Spinal cord (tissue), 9 donors: ENCODE measurements at regions not wholly inside any gene's neighbourhood (a gene's known extent, or its start where the extent isn't known, plus 50 kb on each side); places are given as distances from the start of the nearest gene placed in this dataset.
"Not testable (repeated sequence)": the region's sequence is repeated elsewhere in the genome, so short reads cannot be mapped to it uniquely, and the experiment has no call there.

Experiments used
- DNase-seq, 6 donors: peaks; one replicate each; pipeline versions ENCODE4 v3.0.0 to v3.0.0-alpha.2; 2013 to 2015; ENCODE audit warnings: low spot score in 6 of 6, low read depth in 4 of 6
- H3K27ac ChIP-seq: one replicate; pipeline ENCODE4 v1.5.1; 2013; ENCODE audit warnings: low read depth, low read length, control low read depth
- H3K27me3 ChIP-seq: one replicate; pipeline ENCODE4 v1.6.1; 2013; ENCODE audit warnings: low read length; ENCODE audit not compliant: control insufficient read depth, insufficient read depth
- H3K36me3 ChIP-seq: one replicate; pipeline ENCODE4 v1.6.1; 2013; ENCODE audit warnings: low read length; ENCODE audit not compliant: control insufficient read depth, insufficient read depth
- H3K4me1 ChIP-seq: one replicate; pipeline ENCODE4 v1.6.1; 2013; ENCODE audit warnings: low read length; ENCODE audit not compliant: control insufficient read depth, insufficient read depth
- H3K4me3 ChIP-seq: one replicate; pipeline ENCODE4 v1.5.1; 2013; ENCODE audit warnings: low read depth, low read length, control low read depth
- H3K9me3 ChIP-seq: one replicate; pipeline ENCODE4 v1.6.1; 2013; ENCODE audit warnings: low read length; ENCODE audit not compliant: control insufficient read depth, insufficient read depth
- WGBS: methylation state at CpG from one replicate; pipeline ENCODE4 v1.1.5; 2013; ENCODE audit warnings: missing lambda C conversion rate; ENCODE audit not compliant: insufficient coverage; 5-methylcytosine and 5-hydroxymethylcytosine counted together
- donor health status: healthy.

DNA sequence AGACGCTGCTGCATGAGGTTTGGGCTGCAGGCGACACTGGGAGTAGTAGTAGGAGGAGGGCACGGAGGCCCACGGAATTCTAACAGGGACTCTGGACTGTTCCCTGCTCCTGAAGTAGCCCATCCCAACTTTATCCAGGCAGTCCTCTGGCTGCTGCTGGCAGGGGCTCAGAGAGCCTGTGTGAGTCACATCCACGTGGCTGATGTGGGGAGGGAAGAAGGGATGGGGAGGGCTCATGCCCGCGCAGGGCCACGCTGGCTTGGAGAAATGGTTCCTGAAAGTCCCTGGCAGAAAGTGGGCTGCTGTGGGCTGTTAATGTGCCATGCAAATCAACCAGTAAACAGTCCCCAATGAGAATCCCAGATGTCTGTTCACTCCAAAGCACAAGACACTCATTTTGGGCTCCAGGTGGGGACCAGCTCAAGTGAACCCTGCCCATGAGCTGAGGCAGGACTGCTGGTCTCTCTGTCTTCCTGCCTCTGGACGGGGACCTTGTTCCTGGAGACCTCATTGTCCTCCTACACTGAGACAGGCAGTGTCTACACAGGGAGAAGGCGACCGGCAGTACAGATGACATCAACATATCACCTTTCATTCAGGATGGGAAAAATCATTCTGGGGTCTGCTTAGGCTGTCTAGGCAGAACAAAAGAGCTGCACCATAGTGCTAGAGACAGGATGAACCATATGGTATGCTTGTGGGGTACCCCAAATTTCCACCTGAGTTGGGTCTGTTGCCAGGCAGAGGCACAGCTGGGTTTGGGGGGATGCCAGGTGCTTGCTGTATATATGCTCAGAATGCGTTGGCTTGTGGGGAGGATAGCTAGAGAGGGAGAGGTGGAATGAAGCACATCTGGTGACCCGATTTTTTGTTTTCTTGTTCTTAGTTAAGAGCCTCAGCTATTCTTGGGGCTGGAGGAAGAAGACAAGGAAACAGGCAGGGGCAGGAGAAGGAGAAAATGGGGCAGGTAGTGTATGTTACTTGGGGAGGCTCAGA, 57.9 kb upstream of the FMOD start:
- 78% methylated on average over 11 of the region's 13 CpGs for WGBS
- DNase-seq, result peak in 1 of 6 donors; percentile 71
- Histone ChIP-seq H3K4me1 (peaks cover 6% of the 10 kb centered on the region), H3K27ac (peak overlapping the region; percentile 22), H3K36me3 (no peaks in the 10 kb centered on the region), H3K27me3 (no peaks in the 10 kb centered on the region), H3K9me3 (no peaks in the 10 kb centered on the region), H3K4me3 (no peak overlapping the region)

DNA sequence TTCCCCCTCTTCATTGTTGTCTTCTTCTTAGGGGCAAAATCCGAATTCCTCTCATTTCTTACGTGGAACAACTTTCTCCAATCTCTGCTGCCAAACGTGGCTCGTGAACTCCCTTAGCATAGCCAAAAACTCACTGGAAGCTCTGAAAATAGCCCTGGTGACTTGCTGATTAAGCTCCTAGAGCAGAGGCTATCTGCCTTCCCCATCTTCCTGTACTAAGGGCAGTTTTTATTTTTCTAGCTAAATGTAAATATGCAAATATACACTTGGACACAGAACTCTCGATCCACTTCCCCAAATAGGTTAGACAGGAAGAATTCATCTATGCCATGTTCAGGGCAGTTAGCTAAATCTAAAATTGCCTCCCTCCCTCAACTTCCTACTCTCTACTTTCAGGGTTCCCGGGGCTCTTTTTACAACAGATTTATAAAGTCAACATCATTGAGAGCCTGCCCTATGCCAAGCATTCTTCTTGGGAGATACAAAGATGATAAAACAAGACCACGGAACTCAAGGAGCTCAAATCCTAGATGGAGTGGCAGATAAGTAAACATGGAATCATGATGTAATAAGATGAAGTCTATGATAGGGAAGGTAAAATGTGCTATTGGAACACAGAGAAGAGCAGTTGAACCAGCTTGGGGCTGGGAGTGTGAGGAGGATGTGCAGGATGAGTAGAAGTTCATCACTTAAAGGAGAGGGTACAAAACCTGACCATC, 59.4 kb upstream of the FMOD start:
- Histone ChIP-seq H3K4me1 (peaks cover 6% of the 10 kb centered on the region), H3K4me3 (no peak overlapping the region), H3K36me3 (no peaks in the 10 kb centered on the region), H3K27ac (no peak overlapping the region), H3K27me3 (no peaks in the 10 kb centered on the region), H3K9me3 (no peaks in the 10 kb centered on the region)
- 82% methylated on average over 6 of the region's 7 CpGs for WGBS
- no peak for DNase-seq

DNA sequence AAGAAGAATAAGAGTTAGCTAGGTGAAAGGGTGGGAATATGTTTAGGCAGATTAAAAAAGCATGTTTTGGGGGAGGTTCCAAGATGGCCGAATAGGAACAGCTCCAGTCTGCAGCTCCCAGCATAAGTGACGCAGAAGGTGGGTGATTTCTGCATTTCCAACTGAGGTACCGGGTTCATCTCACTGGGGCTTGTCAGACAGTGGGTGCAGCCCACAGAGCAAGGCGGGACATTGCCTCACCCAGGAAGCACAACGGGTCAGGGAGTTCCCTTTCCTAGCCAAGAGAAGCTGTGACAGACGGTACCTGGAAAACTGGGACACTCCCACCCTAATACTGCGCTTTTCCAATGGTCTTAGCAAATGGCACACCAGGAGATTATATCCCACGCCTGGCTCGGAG, 60.5 kb upstream of the FMOD start:
- H3K4me1 ChIP-seq, H3K27ac ChIP-seq, H3K9me3 ChIP-seq, DNase-seq, H3K36me3 ChIP-seq, H3K4me3 ChIP-seq, H3K27me3 ChIP-seq: not testable (repeated sequence)
- 97% methylated on average over 7 of the region's 9 CpGs for WGBS

DNA sequence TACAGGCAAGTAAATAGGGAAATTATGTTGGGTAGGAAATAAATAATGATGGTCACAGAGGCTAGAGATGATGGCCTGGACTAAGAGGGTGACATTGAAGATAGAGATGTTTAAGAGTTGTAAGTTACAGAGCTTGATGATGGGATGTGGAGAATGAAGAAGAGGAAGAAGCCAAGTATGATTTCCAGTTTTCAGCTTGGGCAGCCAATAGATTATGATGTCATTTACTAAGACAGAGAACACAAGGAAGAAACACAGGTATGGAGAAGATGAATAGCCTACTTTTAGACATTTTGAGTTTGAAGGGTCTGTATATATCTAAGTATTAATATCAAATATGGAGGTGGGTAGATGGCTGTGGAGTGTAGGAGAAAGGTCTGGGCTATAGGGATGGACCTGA, 56.0 kb upstream of the PRELP start:
- no peak for DNase-seq
- Histone ChIP-seq H3K9me3 (no peaks in the 10 kb centered on the region), H3K27me3 (no peaks in the 10 kb centered on the region), H3K4me3 (no peak overlapping the region), H3K27ac (no peak overlapping the region), H3K4me1 (no peaks in the 10 kb centered on the region), H3K36me3 (no peaks in the 10 kb centered on the region)

DNA sequence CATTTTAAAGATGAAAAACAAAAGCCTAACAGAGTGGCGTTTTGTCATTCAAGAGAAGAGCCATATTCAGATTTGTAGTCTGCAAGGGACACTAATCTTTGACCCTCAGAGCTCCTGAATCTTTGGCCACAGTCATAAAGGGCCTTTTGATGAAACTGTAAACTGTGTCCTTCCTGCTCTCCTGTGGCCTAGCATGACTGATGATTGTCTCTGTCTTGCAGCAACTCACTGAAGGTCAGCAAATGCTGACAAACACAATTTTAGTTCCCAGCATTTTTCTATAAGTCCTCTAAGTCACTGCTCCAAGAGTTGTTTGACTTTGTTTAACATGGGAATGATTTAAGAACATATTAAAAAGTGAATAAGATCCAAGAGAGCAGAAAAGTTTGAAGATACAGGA, 55.3 kb upstream of the PRELP start:
- no peaks in the 10 kb centered on the region for H3K4me1 ChIP-seq
- no peaks in the 10 kb centered on the region for H3K36me3 ChIP-seq
- no peak for DNase-seq
- no peaks in the 10 kb centered on the region for H3K27me3 ChIP-seq
- 86% methylated on average over 1 of the region's 1 CpG for WGBS
- no peaks in the 10 kb centered on the region for H3K9me3 ChIP-seq
- H3K4me3 ChIP-seq, result no peak overlapping the region
- no peak overlapping the region for H3K27ac ChIP-seq

DNA sequence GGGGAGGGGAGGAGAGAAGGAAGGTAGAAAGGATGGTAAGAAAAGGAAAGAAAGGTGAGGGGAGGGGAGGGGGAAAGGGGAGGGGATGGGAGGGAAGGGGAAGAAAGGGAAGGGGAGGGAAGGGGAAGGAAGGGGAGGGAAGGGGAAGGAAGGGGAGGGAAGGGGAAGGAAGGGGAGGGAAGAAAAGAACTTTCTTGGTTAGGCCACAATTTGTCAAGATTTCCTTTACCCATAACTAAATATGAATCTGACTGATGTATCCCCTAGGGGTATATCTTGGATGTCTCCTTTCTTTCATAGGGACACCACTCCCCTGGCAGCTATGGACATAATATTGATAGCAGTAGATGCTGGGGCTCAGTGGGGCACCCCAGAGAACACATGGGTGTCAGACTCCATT, 54.4 kb upstream of the PRELP start:
- H3K4me3 ChIP-seq, result no peak overlapping the region
- no peaks in the 10 kb centered on the region for H3K4me1 ChIP-seq
- H3K9me3 ChIP-seq, result no peaks in the 10 kb centered on the region
- no peaks in the 10 kb centered on the region for H3K36me3 ChIP-seq
- no peaks in the 10 kb centered on the region for H3K27me3 ChIP-seq
- H3K27ac ChIP-seq, result no peak overlapping the region
- DNase-seq, result no peak

DNA sequence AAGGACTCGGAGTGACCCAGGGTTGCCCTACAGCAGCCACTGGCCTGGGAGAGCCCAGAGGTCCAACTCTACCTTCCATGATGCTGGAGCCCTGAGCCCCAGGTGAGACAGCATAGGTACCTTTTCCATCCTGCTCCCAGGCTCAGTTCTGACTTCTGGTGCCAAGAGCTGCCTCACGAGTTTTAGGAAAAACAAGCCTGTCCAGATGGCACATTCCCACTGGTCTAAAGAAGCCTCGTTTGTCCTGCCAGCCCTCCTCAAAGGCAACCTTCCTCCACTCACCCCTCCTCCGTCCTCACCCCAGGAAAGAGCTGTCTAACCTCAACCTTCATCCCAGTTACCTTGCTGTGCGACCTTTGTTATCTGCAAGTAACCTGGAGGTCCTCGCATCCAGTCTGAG, 53.5 kb upstream of the PRELP start:
- H3K4me3 ChIP-seq, result no peak overlapping the region
- H3K4me1 ChIP-seq, result no peaks in the 10 kb centered on the region
- H3K27me3 ChIP-seq, result no peaks in the 10 kb centered on the region
- H3K27ac ChIP-seq, result no peak overlapping the region
- WGBS, result 90% methylated on average over 5 of the region's 6 CpGs
- H3K36me3 ChIP-seq, result no peaks in the 10 kb centered on the region
- no peaks in the 10 kb centered on the region for H3K9me3 ChIP-seq
- no peak for DNase-seq

DNA sequence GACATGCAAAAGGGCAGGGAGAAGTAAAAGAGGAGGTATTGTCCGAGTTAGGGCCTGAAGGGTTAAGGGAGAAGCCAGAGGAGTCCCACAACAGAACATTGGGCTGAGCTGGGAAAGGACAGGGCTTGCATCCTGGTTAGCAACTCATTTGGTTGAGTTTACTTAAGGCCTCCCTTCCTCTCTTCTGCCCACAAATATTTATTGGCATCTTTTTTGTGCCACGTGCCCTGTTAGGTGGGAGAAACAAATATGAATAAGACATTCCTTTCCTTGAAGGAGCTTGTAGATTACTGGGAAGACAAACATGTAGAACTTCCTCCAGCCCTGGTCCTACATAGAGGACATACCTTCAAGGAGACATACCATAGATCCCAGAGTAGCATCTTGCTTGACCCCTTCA, 53.0 kb upstream of the PRELP start:
- Histone ChIP-seq H3K4me3 (no peak overlapping the region), H3K9me3 (no peaks in the 10 kb centered on the region), H3K27ac (no peak overlapping the region), H3K36me3 (no peaks in the 10 kb centered on the region), H3K4me1 (no peaks in the 10 kb centered on the region), H3K27me3 (no peaks in the 10 kb centered on the region)
- no peak for DNase-seq
- WGBS, result 100% methylated on average over 1 of the region's 2 CpGs

DNA sequence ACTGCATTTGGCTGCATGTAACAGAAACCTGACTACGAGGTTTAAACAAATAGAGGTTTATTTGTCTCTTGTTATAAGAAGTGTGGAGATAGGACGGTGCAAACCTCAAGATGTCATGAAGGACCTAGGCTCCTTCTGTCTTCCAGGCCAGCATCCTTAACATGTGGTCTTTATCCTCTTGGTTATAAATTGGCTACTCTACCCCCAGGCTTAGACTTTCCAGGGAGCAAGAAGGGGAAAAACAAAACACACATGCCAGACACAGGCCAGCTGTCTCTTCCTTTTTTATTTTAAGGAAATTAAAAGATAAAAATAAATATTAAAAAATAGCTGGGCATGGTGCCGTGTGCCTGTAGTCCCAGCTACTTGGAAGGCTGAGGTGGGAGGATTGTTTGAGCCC, 51.3 kb upstream of the PRELP start:
- no peaks in the 10 kb centered on the region for H3K27me3 ChIP-seq
- DNase-seq, result no peak
- H3K4me1 ChIP-seq, result no peaks in the 10 kb centered on the region
- H3K9me3 ChIP-seq, result no peaks in the 10 kb centered on the region
- 100% methylated on average over 1 of the region's 3 CpGs for WGBS
- H3K27ac ChIP-seq, result no peak overlapping the region
- no peaks in the 10 kb centered on the region for H3K36me3 ChIP-seq
- no peak overlapping the region for H3K4me3 ChIP-seq
